ENCODE measurements at regions not wholly inside any gene's neighbourhood (a gene's known extent, or its start where the extent isn't known, plus 50 kb on each side); places are given as distances from the start of the nearest gene placed in this dataset.

DNA sequence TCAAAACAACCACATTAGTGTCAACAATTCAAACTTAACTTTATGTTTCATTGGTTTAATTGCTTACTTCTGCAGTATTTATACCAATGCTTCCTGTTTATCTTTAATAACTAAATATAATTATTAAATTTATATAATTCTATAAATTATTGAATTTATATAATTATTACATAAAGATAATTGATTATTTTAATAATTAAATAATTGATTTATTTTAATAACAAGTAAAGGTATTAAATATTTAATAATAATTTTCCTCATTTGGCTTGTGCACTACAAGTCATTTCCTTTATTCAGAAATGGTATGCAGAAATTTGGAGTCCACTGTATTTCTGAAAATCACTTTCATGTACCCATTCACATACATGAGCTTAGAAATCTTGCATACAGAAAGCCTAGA, 156.2 kb upstream of the NSMCE3 start:
- H2BK120ac ChIP-seq (replicated peaks; ENCODE audit: low read depth, low read length): no peak overlapping the region
- H3K18ac ChIP-seq (ENCODE audit: extremely low read depth, low read length): no peak overlapping the region
- H3K9me3 ChIP-seq (ENCODE audit: insufficient read depth in 2 of 2, low read depth in 1 of 2, low read length in 1 of 2): 0 out of 4 replicates have a peak, but pooled peaks cover 0 to 2% of the 10 kb centered on the region in 2 experiments
- H2BK12ac ChIP-seq (ENCODE audit: low read depth, low read length): no peak overlapping the region
- H2BK20ac ChIP-seq (ENCODE audit: low read length): no peak overlapping the region
- no peak overlapping the region for H3K56ac ChIP-seq (replicated peaks; ENCODE audit: insufficient read length, low read depth, low read length)
- no peak for DNase-seq (ENCODE audit: low read depth in 1 of 2, low spot score in 2 of 2)
- no peak overlapping the region for H2AK5ac ChIP-seq (ENCODE audit: low read depth, low read length)
- H3K4ac ChIP-seq (replicated peaks; ENCODE audit: insufficient read length, low read depth, low read length): no peak overlapping the region
- H3K4me3 ChIP-seq (ENCODE audit: extremely low read depth in 1 of 4, insufficient read depth in 2 of 4, low read depth in 3 of 4, low read length in 4 of 4): no peak overlapping the region
- no peak overlapping the region for H4K91ac ChIP-seq (replicated peaks; ENCODE audit: insufficient read length, low read length)
- H3K27me3 ChIP-seq (replicated peaks in 1 of 4; ENCODE audit: control insufficient read depth in 3 of 4, extremely low read depth in 1 of 4, insufficient read depth in 3 of 4, low read length in 3 of 4): no peaks in the 10 kb centered on the region
- no peaks in the 10 kb centered on the region for H3K79me1 ChIP-seq (ENCODE audit: low read depth, low read length)
- no peak for TF ChIP-seq CHD1 (IDR thresholded peaks at IDR 0.05; ENCODE audit: low read depth, low read length)
- TF ChIP-seq, protein P1, sequence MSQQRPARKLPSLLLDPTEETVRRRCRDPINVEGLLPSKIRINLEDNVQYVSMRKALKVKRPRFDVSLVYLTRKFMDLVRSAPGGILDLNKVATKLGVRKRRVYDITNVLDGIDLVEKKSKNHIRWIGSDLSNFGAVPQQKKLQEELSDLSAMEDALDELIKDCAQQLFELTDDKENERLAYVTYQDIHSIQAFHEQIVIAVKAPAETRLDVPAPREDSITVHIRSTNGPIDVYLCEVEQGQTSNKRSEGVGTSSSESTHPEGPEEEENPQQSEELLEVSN (IDR thresholded peaks at IDR 0.05): no peak
- TF ChIP-seq SAP30 (IDR thresholded peaks at IDR 0.05; ENCODE audit: insufficient read depth, insufficient replicate concordance, low read length): no peak
- no peak for TF ChIP-seq EGR1 (IDR thresholded peaks at IDR 0.05; ENCODE audit: borderline replicate concordance, low read depth, low read length)
- TF ChIP-seq KDM1A (IDR thresholded peaks at IDR 0.05; ENCODE audit: borderline replicate concordance, low read length): no peak
- TF ChIP-seq, protein P2, sequence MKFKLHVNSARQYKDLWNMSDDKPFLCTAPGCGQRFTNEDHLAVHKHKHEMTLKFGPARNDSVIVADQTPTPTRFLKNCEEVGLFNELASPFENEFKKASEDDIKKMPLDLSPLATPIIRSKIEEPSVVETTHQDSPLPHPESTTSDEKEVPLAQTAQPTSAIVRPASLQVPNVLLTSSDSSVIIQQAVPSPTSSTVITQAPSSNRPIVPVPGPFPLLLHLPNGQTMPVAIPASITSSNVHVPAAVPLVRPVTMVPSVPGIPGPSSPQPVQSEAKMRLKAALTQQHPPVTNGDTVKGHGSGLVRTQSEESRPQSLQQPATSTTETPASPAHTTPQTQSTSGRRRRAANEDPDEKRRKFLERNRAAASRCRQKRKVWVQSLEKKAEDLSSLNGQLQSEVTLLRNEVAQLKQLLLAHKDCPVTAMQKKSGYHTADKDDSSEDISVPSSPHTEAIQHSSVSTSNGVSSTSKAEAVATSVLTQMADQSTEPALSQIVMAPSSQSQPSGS (IDR thresholded peaks at IDR 0.05; ENCODE audit: low read length): no peak
- no peak for TF ChIP-seq YY1 (IDR thresholded peaks at IDR 0.05; ENCODE audit: low read depth, low read length)
- TF ChIP-seq RAD21 (IDR thresholded peaks at IDR 0.05 in 1 of 2, conservative IDR thresholded peaks at IDR 0.05 in 1 of 2; ENCODE audit: low read depth in 2 of 2, low read length in 2 of 2): no peak
- no peak for TF ChIP-seq BCL11A (IDR thresholded peaks at IDR 0.05; ENCODE audit: low read depth in 2 of 2, low read length in 2 of 2)
- no peak for TF ChIP-seq CTBP2 (IDR thresholded peaks at IDR 0.05; ENCODE audit: borderline replicate concordance, insufficient read depth, insufficient read length, low read length)
- no peak overlapping the region for H2BK15ac ChIP-seq (ENCODE audit: low read length)
- no peak overlapping the region for H3K23ac ChIP-seq (ENCODE audit: insufficient read length)
- no peak overlapping the region for H3K14ac ChIP-seq (ENCODE audit: insufficient read length)
- no peaks in the 10 kb centered on the region for H3K36me3 ChIP-seq (ENCODE audit: control insufficient read depth in 2 of 4, insufficient read depth in 4 of 4, low read length in 3 of 4)
- no peaks in the 10 kb centered on the region for H3K79me2 ChIP-seq (ENCODE audit: control insufficient read depth in 1 of 2, insufficient read depth in 2 of 2, low read length in 2 of 2)
- ChIA-PET CTCF (ENCODE audit: partially characterized antibody) (no interaction called here), POLR2A (ENCODE audit: partially characterized antibody) (no interaction called here)
- H3K9ac ChIP-seq (replicated peaks in 1 of 4; ENCODE audit: extremely low read depth in 1 of 4, low read depth in 3 of 4, low read length in 3 of 4): no peak overlapping the region
- no peak overlapping the region for H2BK5ac ChIP-seq (ENCODE audit: low read depth, low read length)
- peaks cover 0 to under 1% (median 0%) of the 10 kb centered on the region in 4 experiments; a peak in 1 of 7 replicates for H3K4me1 ChIP-seq (replicated peaks in 1 of 4; ENCODE audit: control insufficient read depth in 3 of 4, insufficient read depth in 4 of 4, low read length in 3 of 4)
- no peak overlapping the region for H3K4me2 ChIP-seq (ENCODE audit: insufficient read depth in 1 of 2, low read depth in 2 of 2, low read length in 2 of 2)
- H4K5ac ChIP-seq (ENCODE audit: insufficient read length, low read depth, low read length): no peak overlapping the region
- H2AFZ ChIP-seq (ENCODE audit: low read length): no peak overlapping the region
- H3K27ac ChIP-seq (ENCODE audit: low read depth, low read length): no peak overlapping the region
- H4K20me1 ChIP-seq (replicated peaks in 1 of 2; ENCODE audit: control insufficient read depth in 1 of 2, insufficient read depth in 2 of 2, low read length in 2 of 2): no peaks in the 10 kb centered on the region
- no peak for FAIRE-seq
- H4K8ac ChIP-seq (ENCODE audit: extremely low read depth, insufficient read depth, low read length): no peak overlapping the region
- H3K23me2 ChIP-seq (ENCODE audit: low read depth, low read length): no peaks in the 10 kb centered on the region

Data from H1 (cell line).